Sigmoid colon (tissue), 3 donors: ENCODE measurements at regions not wholly inside any gene's neighbourhood (a gene's known extent, or its start where the extent isn't known, plus 50 kb on each side); places are given as distances from the start of the nearest gene placed in this dataset.

Source experiments
- CTCF ChIP-seq, 4 experiments: fragments of 450-650 bp in 3 of 4; fragments of 200-600 bp in 1 of 4; IDR thresholded peaks; one replicate each; pipeline ENCODE4 v1.5.1; 2016 to 2019; ENCODE audit warnings: antibody characterized with exemption in 4 of 4, mild to moderate bottlenecking in 3 of 4, moderate library complexity in 2 of 4
- POLR2A ChIP-seq, 2 donors: fragments of 450-650 bp; IDR thresholded peaks; one replicate each; pipeline ENCODE4 v1.6.1; 2016; ENCODE audit warnings: antibody characterized with exemption in 2 of 2, mild to moderate bottlenecking in 2 of 2, moderate library complexity in 2 of 2

GRCh38 chr7:109473172-109473571 is 903.5 kb downstream of the DNAJB9 start:
- TF ChIP-seq CTCF (IDR thresholded peaks at IDR 0.05) = no peak
- TF ChIP-seq POLR2A (IDR thresholded peaks at IDR 0.05) = no peak
